ENCODE measurements at regions not wholly inside any gene's neighbourhood (a gene's known extent, or its start where the extent isn't known, plus 50 kb on each side); places are given as distances from the start of the nearest gene placed in this dataset.

DNA sequence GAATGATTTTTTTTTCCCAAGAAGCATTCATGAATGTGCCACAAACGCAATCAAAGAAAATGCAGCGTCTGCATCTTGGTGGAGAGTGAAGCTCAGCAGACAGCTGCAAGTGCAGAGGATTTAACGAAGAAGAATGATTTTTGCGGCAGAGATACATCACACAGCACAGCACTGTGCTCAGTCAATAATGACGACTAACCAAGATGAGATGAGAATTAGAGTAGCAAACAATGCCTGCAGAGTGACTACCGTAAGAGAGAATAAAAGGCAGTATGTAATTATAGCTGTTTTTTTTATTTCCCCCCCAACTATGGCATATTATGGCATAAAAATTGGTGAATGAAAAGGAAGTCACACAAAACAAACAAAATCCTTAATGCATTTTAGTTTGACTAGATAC lies 218.0 kb upstream of the ROBO1 start:
- Histone ChIP-seq H3K4me1 (no peaks in the 10 kb centered on the region), H3K27ac (no peak overlapping the region), H3K36me3 (no peaks in the 10 kb centered on the region), H3K27me3 (no peaks in the 10 kb centered on the region), H3K4me3 (no peak overlapping the region), H3K9me3 (no peaks in the 10 kb centered on the region)
- WGBS = 76% methylated on average over 6 of the region's 6 CpGs
- DNase-seq (ENCODE audit: low spot score in 2 of 2) = no peak
- TF ChIP-seq POLR2A (IDR thresholded peaks at IDR 0.05) = no peak
- TF ChIP-seq EP300 (IDR thresholded peaks at IDR 0.05) = no peak
- TF ChIP-seq, protein P1, sequence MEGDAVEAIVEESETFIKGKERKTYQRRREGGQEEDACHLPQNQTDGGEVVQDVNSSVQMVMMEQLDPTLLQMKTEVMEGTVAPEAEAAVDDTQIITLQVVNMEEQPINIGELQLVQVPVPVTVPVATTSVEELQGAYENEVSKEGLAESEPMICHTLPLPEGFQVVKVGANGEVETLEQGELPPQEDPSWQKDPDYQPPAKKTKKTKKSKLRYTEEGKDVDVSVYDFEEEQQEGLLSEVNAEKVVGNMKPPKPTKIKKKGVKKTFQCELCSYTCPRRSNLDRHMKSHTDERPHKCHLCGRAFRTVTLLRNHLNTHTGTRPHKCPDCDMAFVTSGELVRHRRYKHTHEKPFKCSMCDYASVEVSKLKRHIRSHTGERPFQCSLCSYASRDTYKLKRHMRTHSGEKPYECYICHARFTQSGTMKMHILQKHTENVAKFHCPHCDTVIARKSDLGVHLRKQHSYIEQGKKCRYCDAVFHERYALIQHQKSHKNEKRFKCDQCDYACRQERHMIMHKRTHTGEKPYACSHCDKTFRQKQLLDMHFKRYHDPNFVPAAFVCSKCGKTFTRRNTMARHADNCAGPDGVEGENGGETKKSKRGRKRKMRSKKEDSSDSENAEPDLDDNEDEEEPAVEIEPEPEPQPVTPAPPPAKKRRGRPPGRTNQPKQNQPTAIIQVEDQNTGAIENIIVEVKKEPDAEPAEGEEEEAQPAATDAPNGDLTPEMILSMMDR (IDR thresholded peaks at IDR 0.05) = no peak
- no peak for TF ChIP-seq POLR2AphosphoS5 (IDR thresholded peaks at IDR 0.05)

DNA sequence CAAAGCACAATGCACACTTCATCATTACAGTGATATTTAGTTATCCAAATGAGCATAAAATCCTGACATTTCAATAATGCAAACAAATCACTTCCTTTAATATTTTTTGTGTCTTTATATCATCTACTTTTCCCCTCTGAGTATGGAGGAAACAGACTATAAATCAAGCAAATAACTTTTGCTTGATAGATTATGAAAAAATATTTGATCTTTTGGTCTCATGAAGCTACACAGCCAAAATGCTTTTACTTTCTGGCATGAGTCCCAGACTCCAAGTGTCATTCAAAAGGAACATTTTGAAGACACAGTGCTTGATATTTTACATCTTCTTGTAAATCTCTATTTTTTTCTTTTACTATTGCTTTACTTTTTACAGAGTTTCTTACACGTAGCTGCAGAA lies 215.3 kb upstream of the ROBO1 start:
- 26% methylated on average over 1 of the region's 1 CpG for WGBS
- Histone ChIP-seq H3K27ac (no peak overlapping the region), H3K36me3 (no peaks in the 10 kb centered on the region), H3K9me3 (no peaks in the 10 kb centered on the region), H3K4me1 (no peaks in the 10 kb centered on the region), H3K27me3 (no peaks in the 10 kb centered on the region), H3K4me3 (no peak overlapping the region)
- no peak for TF ChIP-seq EP300 (IDR thresholded peaks at IDR 0.05)
- no peak for TF ChIP-seq POLR2AphosphoS5 (IDR thresholded peaks at IDR 0.05)
- TF ChIP-seq, protein P1 (IDR thresholded peaks at IDR 0.05) = no peak
- TF ChIP-seq POLR2A (IDR thresholded peaks at IDR 0.05) = no peak
- DNase-seq (ENCODE audit: low spot score in 2 of 2) = no peak

- TF ChIP-seq POLR2AphosphoS5 (IDR thresholded peaks at IDR 0.05) (no peak), EP300 (IDR thresholded peaks at IDR 0.05) (no peak), POLR2A (IDR thresholded peaks at IDR 0.05) (no peak)
- TF ChIP-seq, protein P1 (IDR thresholded peaks at IDR 0.05) = no peak
- H3K9me3 ChIP-seq = no peaks in the 10 kb centered on the region
- H3K36me3 ChIP-seq = no peaks in the 10 kb centered on the region
- H3K4me1 ChIP-seq = no peaks in the 10 kb centered on the region
- no peaks in the 10 kb centered on the region for H3K27me3 ChIP-seq
- WGBS = 94% methylated on average over 3 of the region's 3 CpGs
- H3K4me3 ChIP-seq = no peak overlapping the region
- H3K27ac ChIP-seq = no peak overlapping the region
- DNase-seq (ENCODE audit: low spot score in 2 of 2) = no peak
These were observed 212.2 kb upstream of the ROBO1 start for GRCh38 chr3:79979990-79980389.

- Histone ChIP-seq H3K27me3 (no peaks in the 10 kb centered on the region), H3K9me3 (no peaks in the 10 kb centered on the region), H3K4me1 (no peaks in the 10 kb centered on the region), H3K4me3 (no peak overlapping the region), H3K36me3 (no peaks in the 10 kb centered on the region), H3K27ac (no peak overlapping the region)
- WGBS = 89% methylated on average over 1 of the region's 1 CpG
- DNase-seq (ENCODE audit: low spot score in 2 of 2) = no peak
- TF ChIP-seq POLR2A (IDR thresholded peaks at IDR 0.05) = no peak
- no peak for TF ChIP-seq EP300 (IDR thresholded peaks at IDR 0.05)
- TF ChIP-seq, protein P1 (IDR thresholded peaks at IDR 0.05) = no peak
- TF ChIP-seq POLR2AphosphoS5 (IDR thresholded peaks at IDR 0.05) = no peak
These were observed 208.7 kb upstream of the ROBO1 start for GRCh38 chr3:79976466-79976865.

DNA sequence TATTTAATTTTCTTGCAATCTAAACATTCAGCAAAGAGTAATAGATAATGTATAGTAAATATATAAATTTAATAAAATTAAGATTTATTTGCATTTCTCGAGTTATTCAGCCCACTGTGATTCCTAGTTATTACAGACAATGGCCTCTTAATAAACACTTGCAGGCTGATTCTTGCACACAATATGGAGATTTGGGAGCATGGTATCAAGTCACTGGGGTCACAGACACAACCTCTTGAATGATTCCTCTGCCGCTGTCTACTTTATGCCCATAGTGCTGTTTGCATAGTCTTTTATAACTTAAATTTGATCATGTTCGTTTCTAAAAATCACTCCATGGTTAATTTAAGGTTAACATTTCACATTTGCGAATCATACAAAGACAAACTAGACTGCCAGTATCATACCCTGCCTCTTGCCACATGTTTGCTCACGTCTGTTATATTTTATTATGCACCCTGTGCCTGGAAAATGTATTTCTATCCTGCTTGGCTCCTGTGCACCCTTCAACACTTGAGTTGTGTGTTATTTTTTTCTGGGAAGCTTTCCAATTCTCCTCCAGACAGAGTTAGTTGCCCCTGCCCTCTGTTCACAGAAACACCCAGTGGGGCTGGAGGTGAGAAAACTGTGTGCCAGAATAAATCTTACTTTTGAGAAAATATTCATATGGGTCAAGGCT lies 206.3 kb upstream of the ROBO1 start:
- Histone ChIP-seq H3K27ac (no peak overlapping the region), H3K27me3 (no peaks in the 10 kb centered on the region), H3K4me3 (no peak overlapping the region), H3K36me3 (no peaks in the 10 kb centered on the region), H3K4me1 (no peaks in the 10 kb centered on the region), H3K9me3 (no peaks in the 10 kb centered on the region)
- WGBS = 66% methylated on average over 5 of the region's 5 CpGs
- TF ChIP-seq, protein P1 (IDR thresholded peaks at IDR 0.05) = no peak
- TF ChIP-seq POLR2AphosphoS5 (IDR thresholded peaks at IDR 0.05) = no peak
- TF ChIP-seq POLR2A (IDR thresholded peaks at IDR 0.05) = no peak
- no peak for TF ChIP-seq EP300 (IDR thresholded peaks at IDR 0.05)
- DNase-seq (ENCODE audit: low spot score in 2 of 2) = no peak

All from suprapubic skin (tissue), 4 donors.